ENCODE measurements at regions not wholly inside any gene's neighbourhood (a gene's known extent, or its start where the extent isn't known, plus 50 kb on each side); places are given as distances from the start of the nearest gene placed in this dataset.
A peak's percentile ranks its signal among the peaks of the same experiment; 100 is the strongest.

GRCh38 chr12:83818881-83819280, 1093.7 kb downstream of the SLC6A15 start:
- Histone ChIP-seq H3K27ac (no peak overlapping the region), H3K4me3 (no peak overlapping the region)

GRCh38 chr12:83817730-83818129, 1094.9 kb downstream of the SLC6A15 start:
- Histone ChIP-seq H3K27ac (no peak overlapping the region), H3K4me3 (no peak overlapping the region)

GRCh38 chr12:83808591-83808990, 1104.0 kb downstream of the SLC6A15 start:
- H3K4me3 ChIP-seq, result no peak overlapping the region
- no peak overlapping the region for H3K27ac ChIP-seq

- Histone ChIP-seq H3K4me3 (no peak overlapping the region), H3K27ac (no peak overlapping the region)
Observed at GRCh38 chr12:83807871-83808270, 1104.7 kb downstream of the SLC6A15 start.

- no peak overlapping the region for H3K4me3 ChIP-seq
- no peak overlapping the region for H3K27ac ChIP-seq
Observed at GRCh38 chr12:83805873-83806272, 1106.7 kb downstream of the SLC6A15 start.

GRCh38 chr12:83805156-83805772, 1107.3 kb downstream of the SLC6A15 start:
- H3K4me3 ChIP-seq, result no peak overlapping the region
- no peak overlapping the region for H3K27ac ChIP-seq

GRCh38 chr12:83801972-83802371, 1110.6 kb downstream of the SLC6A15 start:
- H3K27ac ChIP-seq, result no peak overlapping the region
- no peak overlapping the region for H3K4me3 ChIP-seq

- Histone ChIP-seq H3K27ac (no peak overlapping the region), H3K4me3 (no peak overlapping the region)
Observed at GRCh38 chr12:83800022-83800421, 1112.6 kb downstream of the SLC6A15 start.

- Histone ChIP-seq H3K4me3 (no peak overlapping the region), H3K27ac (no peak overlapping the region)
Observed at GRCh38 chr12:83796531-83796930, 1109.8 kb downstream of the TMTC2 start.

- H3K27ac ChIP-seq, result no peak overlapping the region
Observed at GRCh38 chr12:83793616-83794015, 1106.9 kb downstream of the TMTC2 start.

GRCh38 chr12:83784298-83784890, 1097.7 kb downstream of the TMTC2 start:
- H3K27ac ChIP-seq, result no peak overlapping the region
- no peak overlapping the region for H3K4me3 ChIP-seq

More at GRCh38 chr12:83793616-83794015, 1106.9 kb downstream of the TMTC2 start:
- no peak overlapping the region for H3K4me3 ChIP-seq

GRCh38 chr12:83779526-83779925, 1092.8 kb downstream of the TMTC2 start:
- H3K27ac ChIP-seq, result no peak overlapping the region
- H3K4me3 ChIP-seq, result no peak overlapping the region

- Histone ChIP-seq H3K4me3 (no peak overlapping the region), H3K27ac (no peak overlapping the region)
Observed at GRCh38 chr12:83769151-83769550, 1082.4 kb downstream of the TMTC2 start.

- Histone ChIP-seq H3K27ac (no peak overlapping the region), H3K4me3 (no peak overlapping the region)
Observed at GRCh38 chr12:83767723-83768122, 1081.0 kb downstream of the TMTC2 start.

GRCh38 chr12:83763425-83763824, 1076.7 kb downstream of the TMTC2 start:
- no peak overlapping the region for H3K4me3 ChIP-seq
- no peak overlapping the region for H3K27ac ChIP-seq

- Histone ChIP-seq H3K4me3 (no peak overlapping the region), H3K27ac (no peak overlapping the region)
Observed at GRCh38 chr12:83759906-83760305, 1073.2 kb downstream of the TMTC2 start.

- no peak overlapping the region for H3K4me3 ChIP-seq
- peak overlapping the region in 1 of 21 experiments; percentile 11 for H3K27ac ChIP-seq
Observed at GRCh38 chr12:83758888-83759631, 1072.4 kb downstream of the TMTC2 start.

GRCh38 chr12:83753904-83754303, 1067.2 kb downstream of the TMTC2 start:
- Histone ChIP-seq H3K4me3 (no peak overlapping the region), H3K27ac (no peak overlapping the region)

- no peak overlapping the region for H3K4me3 ChIP-seq
- H3K27ac ChIP-seq, result no peak overlapping the region
Observed at GRCh38 chr12:83753205-83753604, 1066.5 kb downstream of the TMTC2 start.

GRCh38 chr12:83739607-83740006, 1052.9 kb downstream of the TMTC2 start:
- no peak overlapping the region for H3K4me3 ChIP-seq
- no peak overlapping the region for H3K27ac ChIP-seq

GRCh38 chr12:83710851-83711250, 1024.1 kb downstream of the TMTC2 start:
- H3K27ac ChIP-seq, result no peak overlapping the region

More at GRCh38 chr12:83710851-83711250, 1024.1 kb downstream of the TMTC2 start:
- no peak overlapping the region for H3K4me3 ChIP-seq

Data from skin epidermis (tissue), 12 donors.